DMS53 treated with DMSO at 0.1 percent for 48 hours (cell line): ENCODE measurements at regions not wholly inside any gene's neighbourhood (a gene's known extent, or its start where the extent isn't known, plus 50 kb on each side); places are given as distances from the start of the nearest gene placed in this dataset.
"Not testable (repeated sequence)": the region's sequence is repeated elsewhere in the genome, so short reads cannot be mapped to it uniquely, and the experiment has no call there.

ENCODE experiments used
- DNase-seq: peaks from one replicate; lab custom pipeline; 2025; ENCODE audit not compliant: unreplicated experiment; lab: John Stamatoyannopoulos, UW

DNA sequence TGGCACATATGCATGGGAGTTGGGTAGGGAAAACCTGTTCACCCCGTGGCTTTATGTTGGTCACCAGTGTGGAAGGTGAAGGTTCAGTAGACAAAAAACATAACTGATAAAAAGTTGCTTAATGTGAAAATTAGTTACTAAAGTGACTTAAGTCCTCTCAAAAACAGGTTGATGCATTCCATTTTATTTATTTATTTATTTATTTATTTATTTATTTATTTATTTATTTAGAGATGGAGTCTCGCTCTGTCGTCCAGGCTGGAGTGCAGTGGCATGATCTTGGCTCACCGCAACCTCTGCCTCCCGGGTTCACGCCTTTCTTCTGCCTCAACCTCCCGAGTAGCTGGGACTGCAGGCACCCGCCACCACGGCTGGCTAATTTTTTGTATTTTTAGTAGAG, 541.0 kb downstream of the DCDC2C start:
- DNase-seq, result not testable (repeated sequence)

DNA sequence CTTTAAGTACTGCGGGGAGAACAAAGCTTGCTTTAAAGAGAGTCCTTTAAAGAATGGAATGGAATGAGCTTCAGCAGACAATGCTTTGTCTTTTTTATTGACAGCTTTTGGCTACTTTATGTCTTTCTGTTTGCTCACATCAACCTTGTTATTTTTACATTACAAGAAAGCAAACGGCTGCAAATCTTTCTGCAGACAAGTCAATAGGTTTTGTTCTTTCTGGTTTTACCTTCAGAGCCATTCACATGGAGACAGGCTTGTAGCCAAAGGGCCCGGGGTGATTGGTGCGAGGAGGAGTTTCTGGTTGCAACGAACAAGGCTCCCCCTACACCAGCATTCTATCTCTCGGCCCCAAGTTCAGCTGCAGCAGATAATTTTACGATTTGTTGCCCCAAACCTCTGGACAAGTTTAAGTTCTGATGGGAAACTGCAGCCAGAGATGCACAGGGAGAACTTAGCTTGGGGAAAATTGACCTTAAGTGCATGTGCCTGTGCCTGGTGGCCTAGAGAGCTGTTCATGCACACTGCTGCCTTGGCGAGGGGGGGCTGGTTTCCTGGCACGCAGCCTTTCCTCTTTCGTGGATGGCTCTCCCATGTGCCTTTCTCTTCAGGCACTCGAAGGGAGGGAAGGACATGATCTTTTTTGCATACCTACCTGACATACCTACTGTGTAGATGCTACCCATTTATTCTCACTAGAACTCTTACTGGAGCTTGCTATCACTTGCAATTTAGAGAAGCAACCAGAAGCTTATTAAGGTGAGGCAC, 543.2 kb downstream of the DCDC2C start:
- DNase-seq, result no peak

GRCh38 chr2:4247791-4248190, 544.4 kb downstream of the DCDC2C start:
- no peak for DNase-seq

DNA sequence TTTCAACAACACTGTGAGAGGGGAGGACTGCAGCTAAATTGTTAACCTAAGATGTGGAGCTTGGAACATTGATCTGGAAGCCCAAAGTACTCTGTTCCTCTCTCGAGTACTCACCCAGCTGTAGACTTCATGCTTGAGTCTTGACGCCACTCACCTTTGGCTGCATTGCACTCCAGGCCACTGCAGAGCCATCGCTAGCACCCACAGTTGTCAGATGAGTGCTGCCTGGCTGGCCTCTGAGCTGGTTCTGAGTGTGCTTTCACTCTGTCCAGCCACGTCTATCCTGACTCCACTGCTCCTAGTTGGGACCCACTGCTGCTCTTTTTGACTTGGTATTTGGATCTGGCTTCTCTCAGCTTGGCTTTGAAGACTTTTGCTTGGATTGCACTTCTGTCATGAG, 552.1 kb downstream of the DCDC2C start:
- no peak for DNase-seq

DNA sequence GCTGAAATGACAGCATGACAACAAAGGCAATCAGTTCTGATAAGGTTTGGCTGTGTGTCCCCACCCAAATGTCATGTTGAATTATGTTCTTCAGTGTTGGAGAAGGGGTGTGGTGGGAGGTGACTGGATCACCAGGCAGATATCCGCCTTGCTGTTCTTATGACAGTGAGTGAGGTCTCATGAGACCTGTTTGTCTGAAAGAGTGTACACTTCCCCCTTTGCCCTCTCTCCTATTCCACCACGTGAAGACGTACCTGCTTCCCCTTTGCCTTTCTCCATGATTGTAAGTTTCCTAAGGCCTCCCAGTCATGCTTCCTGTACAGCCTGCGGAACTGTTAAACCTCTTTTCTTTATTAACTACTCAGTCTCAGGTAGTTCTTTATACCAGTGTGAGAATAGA, 553.0 kb downstream of the DCDC2C start:
- DNase-seq, result no peak

- peak; percentile 89 for DNase-seq
Measured at GRCh38 chr2:4258563-4258962, 555.2 kb downstream of the DCDC2C start.

GRCh38 chr2:4265936-4266335, 562.6 kb downstream of the DCDC2C start:
- no peak for DNase-seq

DNA sequence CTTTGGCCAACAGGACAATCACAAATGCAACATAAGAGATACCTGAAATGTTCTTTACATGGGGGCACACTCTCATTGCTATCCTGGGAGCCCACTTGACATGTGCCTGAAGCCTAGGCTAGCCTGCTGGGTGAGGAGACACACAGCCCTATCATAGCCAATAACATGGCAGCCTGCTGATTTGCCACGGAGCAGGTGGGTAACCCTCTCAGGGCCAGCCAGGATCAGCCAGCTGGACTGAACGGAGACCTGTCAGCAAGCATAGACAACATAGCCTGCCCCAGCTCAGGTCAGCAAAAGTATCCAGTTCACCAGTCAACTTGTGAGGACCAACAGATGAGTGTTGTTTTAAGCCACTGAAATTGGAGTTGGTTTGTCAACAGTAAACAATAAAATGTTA, 566.5 kb downstream of the DCDC2C start:
- no peak for DNase-seq

- DNase-seq, result peak; percentile 89
Measured at GRCh38 chr2:4272261-4272858, 569.0 kb downstream of the DCDC2C start.

DNA sequence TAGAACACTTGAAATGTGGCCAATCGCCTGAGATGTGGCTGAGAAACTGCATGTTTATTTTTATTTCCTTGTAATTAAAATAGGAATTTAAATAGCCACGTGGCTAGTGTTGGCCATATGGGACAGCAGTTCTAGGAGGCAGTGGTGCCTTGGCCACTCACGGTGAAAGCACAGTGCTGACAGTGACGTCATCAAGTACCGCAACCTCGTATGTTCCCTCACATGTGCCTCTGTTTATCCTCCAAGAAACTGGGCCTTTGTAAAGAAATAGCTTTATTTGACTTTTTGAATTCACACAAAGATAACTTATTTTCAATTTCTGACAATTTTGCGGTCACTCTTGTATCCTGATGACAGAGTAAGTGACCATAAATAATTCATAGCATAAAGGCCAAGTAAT, 575.0 kb downstream of the DCDC2C start:
- DNase-seq, result no peak

GRCh38 chr2:4279431-4279830, 576.1 kb downstream of the DCDC2C start:
- DNase-seq, result no peak

GRCh38 chr2:4291430-4291829, 588.1 kb downstream of the DCDC2C start:
- DNase-seq, result no peak

DNA sequence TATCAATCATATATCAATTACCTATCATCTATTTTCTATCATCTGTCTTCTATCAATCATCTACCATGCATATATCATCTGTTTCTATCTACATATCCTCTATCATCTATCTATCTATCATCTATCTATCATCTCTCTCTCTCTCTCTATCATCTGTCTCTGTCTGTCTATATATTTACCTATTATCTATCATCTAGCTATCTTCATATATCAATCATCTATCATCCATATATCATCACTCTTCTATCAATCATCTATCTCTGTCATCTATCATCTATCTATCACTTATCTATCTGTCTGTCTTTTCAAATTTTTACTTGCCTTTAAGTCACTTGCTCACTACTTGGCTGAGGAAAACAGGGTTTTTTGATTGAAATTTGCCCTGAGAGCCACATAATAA, 592.3 kb downstream of the DCDC2C start:
- no peak for DNase-seq

DNA sequence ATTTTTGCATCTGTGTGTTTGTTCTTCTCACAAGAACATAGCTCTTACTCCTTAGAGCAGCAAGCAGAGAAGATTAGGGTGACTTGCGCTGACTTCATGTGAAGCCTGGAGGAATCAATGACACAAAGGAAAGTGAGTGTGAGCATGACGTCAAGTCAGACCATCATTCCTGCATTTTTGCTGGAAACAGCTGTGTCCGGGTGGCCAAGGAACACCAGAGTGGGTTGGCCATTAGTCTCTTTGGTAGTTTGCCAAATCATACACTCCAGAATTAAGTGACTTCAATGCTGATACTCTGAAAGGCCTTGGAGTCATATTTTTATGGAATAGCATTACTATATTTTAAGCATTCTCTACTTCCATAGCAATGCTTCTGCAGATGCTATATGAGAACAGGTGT, 597.2 kb downstream of the DCDC2C start:
- no peak for DNase-seq

- no peak for DNase-seq
Measured at GRCh38 chr2:4324531-4324930, 621.2 kb downstream of the DCDC2C start.

DNA sequence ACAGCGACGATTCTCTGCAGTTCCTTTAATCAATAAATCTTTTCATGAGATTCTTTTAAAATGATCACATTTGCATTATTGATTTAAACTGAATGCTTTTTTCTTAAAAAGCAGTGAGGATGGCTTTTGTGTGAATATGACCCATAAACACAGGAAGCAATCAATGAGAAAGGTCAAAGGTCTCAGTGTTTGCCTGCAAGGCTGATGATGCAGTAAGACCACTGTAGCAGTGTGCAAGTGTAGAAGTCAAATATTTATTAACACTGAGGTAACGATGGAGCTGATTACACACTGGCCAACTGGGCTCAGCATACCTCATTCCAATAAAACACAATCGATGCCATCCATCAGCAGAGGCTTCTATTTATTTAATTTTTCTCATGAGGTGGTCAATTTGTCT, 633.5 kb downstream of the DCDC2C start:
- no peak for DNase-seq

- no peak for DNase-seq
Measured at GRCh38 chr2:4338345-4338744, 635.0 kb downstream of the DCDC2C start.

GRCh38 chr2:4340536-4340935, 637.2 kb downstream of the DCDC2C start:
- no peak for DNase-seq

DNA sequence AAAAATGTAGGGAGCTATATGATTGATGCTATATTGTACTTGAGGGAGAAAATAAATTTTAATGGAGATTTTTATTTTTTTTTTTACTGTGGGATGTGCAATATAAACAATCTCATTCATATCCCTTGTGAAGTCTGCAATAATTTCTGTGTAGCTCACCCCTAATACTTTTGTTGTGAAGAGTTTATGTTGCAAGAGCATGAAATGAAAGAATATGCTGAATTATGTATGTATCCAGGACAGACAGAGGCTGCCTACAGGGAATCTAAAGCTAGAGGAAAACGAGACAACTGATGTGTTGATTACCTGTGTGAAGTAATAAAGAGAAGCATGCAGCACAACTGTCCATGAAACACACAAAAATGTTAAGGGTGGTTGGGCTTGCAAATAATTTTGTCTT, 643.3 kb downstream of the DCDC2C start:
- no peak for DNase-seq

DNA sequence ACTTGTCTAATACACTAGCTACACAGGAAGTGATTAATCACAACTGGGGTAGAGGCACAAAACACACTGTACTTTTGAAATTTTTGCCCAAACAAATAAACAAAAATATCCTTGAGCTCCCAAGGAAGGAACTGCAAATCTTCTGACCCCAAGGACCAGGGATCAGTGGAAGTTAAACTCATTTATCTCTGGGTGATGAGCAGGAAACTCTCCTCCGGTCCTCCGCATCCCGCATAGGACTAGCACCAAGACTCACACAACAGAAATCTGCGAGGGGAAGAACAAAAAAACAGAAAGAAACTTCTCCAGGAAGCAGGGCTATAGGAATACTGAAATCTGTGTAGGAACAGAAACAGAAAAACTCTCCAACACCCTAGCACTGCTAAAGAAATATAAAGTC, 650.3 kb downstream of the DCDC2C start:
- DNase-seq, result no peak

- no peak for DNase-seq
Measured at GRCh38 chr2:4354164-4354563, 650.8 kb downstream of the DCDC2C start.

- no peak for DNase-seq
Measured at GRCh38 chr2:4354678-4355077, 651.3 kb downstream of the DCDC2C start.

- DNase-seq, result no peak
Measured at GRCh38 chr2:4356109-4356508, 652.7 kb downstream of the DCDC2C start.
